ENCODE measurements at regions not wholly inside any gene's neighbourhood (a gene's known extent, or its start where the extent isn't known, plus 50 kb on each side); places are given as distances from the start of the nearest gene placed in this dataset.
A peak's percentile ranks its signal among the peaks of the same experiment; 100 is the strongest.

DNA sequence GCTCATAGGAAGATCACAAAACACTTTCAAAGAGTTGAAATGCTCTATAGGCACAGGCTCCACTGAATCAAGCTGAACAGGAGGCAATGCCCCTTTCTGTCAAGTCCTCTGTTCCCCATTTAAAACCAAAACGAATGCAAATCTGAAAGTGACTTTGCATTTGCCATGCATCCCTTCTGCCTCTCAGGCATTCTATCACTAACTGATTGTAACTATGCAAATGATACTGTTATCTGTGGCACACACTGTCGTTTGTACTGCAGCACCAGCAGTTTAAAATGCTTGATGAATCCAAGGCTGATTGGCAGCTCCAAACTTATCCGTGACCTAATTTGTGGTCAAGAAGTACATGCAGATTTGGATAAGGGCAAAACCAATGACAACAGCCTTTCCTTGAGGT is 1067.5 kb upstream of the MAP3K7 start:
- Histone ChIP-seq H3K23ac (ENCODE audit: insufficient read length) (no peak overlapping the region), H4K5ac (ENCODE audit: insufficient read length, low read depth, low read length) (no peak overlapping the region), H4K91ac (replicated peaks; ENCODE audit: insufficient read length, low read length) (no peak overlapping the region), H3K9ac (replicated peaks in 1 of 4; ENCODE audit: extremely low read depth in 1 of 4, low read depth in 3 of 4, low read length in 3 of 4) (no peak overlapping the region), H3K36me3 (ENCODE audit: control insufficient read depth in 2 of 4, insufficient read depth in 4 of 4, low read length in 3 of 4) (no peaks in the 10 kb centered on the region), H3K14ac (ENCODE audit: insufficient read length) (no peak overlapping the region), H2BK20ac (ENCODE audit: low read length) (no peak overlapping the region), H3K79me1 (ENCODE audit: low read depth, low read length) (no peaks in the 10 kb centered on the region), H3K9me3 (ENCODE audit: insufficient read depth in 2 of 2, low read depth in 1 of 2, low read length in 1 of 2) (no peaks in the 10 kb centered on the region), H3K4ac (replicated peaks; ENCODE audit: insufficient read length, low read depth, low read length) (no peak overlapping the region), H3K18ac (ENCODE audit: extremely low read depth, low read length) (no peak overlapping the region), H3K4me1 (replicated peaks in 1 of 4; ENCODE audit: control insufficient read depth in 3 of 4, insufficient read depth in 4 of 4, low read length in 3 of 4) (peaks cover 5 to 15% (median 10%) of the 10 kb centered on the region in 4 experiments; a peak in 6 of 7 replicates), H3K4me2 (ENCODE audit: insufficient read depth in 1 of 2, low read depth in 2 of 2, low read length in 2 of 2) (peak overlapping the region; percentile 63 to 64), H3K56ac (replicated peaks; ENCODE audit: insufficient read length, low read depth, low read length) (no peak overlapping the region), H2BK120ac (replicated peaks; ENCODE audit: low read depth, low read length) (no peak overlapping the region), H2AFZ (ENCODE audit: low read length) (peak overlapping the region; percentile 95), H4K8ac (ENCODE audit: extremely low read depth, insufficient read depth, low read length) (no peak overlapping the region), H3K4me3 (ENCODE audit: extremely low read depth in 1 of 4, insufficient read depth in 2 of 4, low read depth in 3 of 4, low read length in 4 of 4) (peak overlapping the region in 1 of 4 experiments; percentile 41; a peak in 1 of 8 replicates), H2BK12ac (ENCODE audit: low read depth, low read length) (no peak overlapping the region), H4K20me1 (replicated peaks in 1 of 2; ENCODE audit: control insufficient read depth in 1 of 2, insufficient read depth in 2 of 2, low read length in 2 of 2) (no peaks in the 10 kb centered on the region), H2AK5ac (ENCODE audit: low read depth, low read length) (no peak overlapping the region), H3K27me3 (replicated peaks in 1 of 4; ENCODE audit: control insufficient read depth in 3 of 4, extremely low read depth in 1 of 4, insufficient read depth in 3 of 4, low read length in 3 of 4) (no peaks in the 10 kb centered on the region), H2BK15ac (ENCODE audit: low read length) (no peak overlapping the region), H3K23me2 (ENCODE audit: low read depth, low read length) (no peaks in the 10 kb centered on the region), H3K79me2 (ENCODE audit: control insufficient read depth in 1 of 2, insufficient read depth in 2 of 2, low read length in 2 of 2) (no peaks in the 10 kb centered on the region), H2BK5ac (ENCODE audit: low read depth, low read length) (no peak overlapping the region), H3K27ac (ENCODE audit: low read depth, low read length) (0 out of 2 replicates have a peak overlapping the region, but pooled peaks have one; percentile 8)
- FAIRE-seq, result peak; percentile 76
- CTCF ChIA-PET (ENCODE audit: partially characterized antibody), result interaction anchor here (0.8 to 1.5 kb wide), 4 partner anchors 9 to 713 kb away, joined by 3 to 6 read pairs (median 4); no protein-coding TSS in a partner anchor
- POLR2A ChIA-PET (ENCODE audit: partially characterized antibody), result interaction anchor here (1.3 kb wide), 1 partner anchor 18 kb away, joined by 3 read pairs; no protein-coding TSS in a partner anchor
- no peak for DNase-seq (ENCODE audit: low read depth in 1 of 2, low spot score in 2 of 2)
- 13% methylated on average over 3 of the region's 3 CpGs; no CpG with 5 or more reads in 1 of the 2 experiments for WGBS, 2 experiments (ENCODE audit: extremely low coverage in 1 of 2, insufficient coverage in 1 of 2, insufficient read length in 1 of 2, insufficient replicate concordance in 2 of 2, low coverage in 1 of 2, low lambda C conversion rate in 2 of 2, missing lambda C conversion rate in 1 of 2)
- TF ChIP-seq PHF8 (conservative IDR thresholded peaks at IDR 0.05; ENCODE audit: low read depth, low read length) (no peak), POLR2AphosphoS5 (IDR thresholded peaks at IDR 0.05; ENCODE audit: low read depth, low read length) (no peak), MAFK (IDR thresholded peaks at IDR 0.05; ENCODE audit: low read depth, low read length) (0 out of 2 replicates have a peak, but pooled peaks have one; percentile 0), RNF2 (IDR thresholded peaks at IDR 0.05; ENCODE audit: borderline replicate concordance, low read depth, low read length, missing control alignments, poor library complexity, severe bottlenecking) (no peak), SUZ12 (IDR thresholded peaks at IDR 0.05; ENCODE audit: low read length) (no peak), POU5F1 (IDR thresholded peaks at IDR 0.05; ENCODE audit: low read depth, low read length) (0 out of 2 replicates have a peak, but pooled peaks have one; percentile 3), NANOG (IDR thresholded peaks at IDR 0.05; ENCODE audit: insufficient read depth, low read depth, low read length, poor library complexity, severe bottlenecking) (no peak)

Data from H1 (cell line).